K562 (cell line): ENCODE measurements at regions not wholly inside any gene's neighbourhood (a gene's known extent, or its start where the extent isn't known, plus 50 kb on each side); places are given as distances from the start of the nearest gene placed in this dataset.

Experiments
- HIVEP1 ChIP-seq: fragments of 250-450 bp; sonication (Bioruptor Pico); IDR thresholded peaks from 2 replicates; pipeline ENCODE4 v1.4.0; 2020; ENCODE audit warnings: mild to moderate bottlenecking
- TCF7 ChIP-seq: sonication (generic); IDR thresholded peaks from 2 replicates; pipeline ENCODE4 v1.6.1; 2016; ENCODE audit warnings: antibody characterized with exemption, borderline replicate concordance
- ZNF239 ChIP-seq: fragments of 250-450 bp; sonication (Bioruptor Pico); IDR thresholded peaks from 2 replicates; pipeline ENCODE4 v1.4.0; 2020; ENCODE audit warnings: mild to moderate bottlenecking
- TF ChIP-seq, protein P1 (sequence below), 2 experiments: fragments of 450-650 bp in 1 of 2; sonication (generic) in 1 of 2; formaldehyde crosslinking in 1 of 2; IDR thresholded peaks; 2 replicates each; pipeline versions ENCODE4 v1.7.1 to v1.9.0; 2016 to 2022; ENCODE audit warnings: inconsistent platforms in 1 of 2, mild to moderate bottlenecking in 1 of 2, missing genetic modification reagents in 1 of 2

DNA sequence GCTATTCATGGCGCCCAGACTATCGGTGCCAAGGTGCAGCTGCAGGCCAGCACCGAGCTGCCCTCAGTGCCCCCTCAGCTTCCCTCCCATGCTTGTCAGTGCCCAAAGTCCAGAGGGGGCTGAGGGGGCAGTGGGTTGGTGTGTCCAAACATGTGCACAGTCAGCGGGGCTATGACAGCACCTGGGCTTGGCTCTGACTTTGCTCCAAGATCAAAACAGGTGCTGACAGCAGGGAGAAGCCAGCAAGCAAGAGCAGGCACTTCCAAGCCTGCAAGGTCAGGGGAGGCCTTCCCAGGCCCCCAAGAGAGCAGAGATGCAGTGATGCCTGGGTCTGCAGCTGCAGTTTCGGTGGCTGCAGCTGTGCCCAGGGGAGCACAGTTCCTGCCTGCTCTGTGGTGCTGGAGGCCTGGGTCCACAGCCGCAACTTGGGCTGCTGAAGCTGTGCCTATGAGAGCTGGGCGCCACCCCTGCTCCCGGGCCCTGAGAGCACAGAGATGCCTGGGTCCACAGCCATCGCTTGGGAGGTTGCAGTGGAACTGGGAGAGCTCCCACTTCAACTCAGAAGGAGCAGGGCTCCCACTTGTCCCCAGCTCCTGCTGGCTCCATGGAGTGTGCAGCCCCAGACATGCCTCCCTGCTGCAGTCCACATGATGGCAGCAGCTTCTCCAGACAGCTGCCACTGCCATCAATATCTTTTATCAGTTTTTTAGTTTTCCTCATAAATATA lies 775.3 kb upstream of the POU3F3 start (continued):
- TF ChIP-seq, protein P1, sequence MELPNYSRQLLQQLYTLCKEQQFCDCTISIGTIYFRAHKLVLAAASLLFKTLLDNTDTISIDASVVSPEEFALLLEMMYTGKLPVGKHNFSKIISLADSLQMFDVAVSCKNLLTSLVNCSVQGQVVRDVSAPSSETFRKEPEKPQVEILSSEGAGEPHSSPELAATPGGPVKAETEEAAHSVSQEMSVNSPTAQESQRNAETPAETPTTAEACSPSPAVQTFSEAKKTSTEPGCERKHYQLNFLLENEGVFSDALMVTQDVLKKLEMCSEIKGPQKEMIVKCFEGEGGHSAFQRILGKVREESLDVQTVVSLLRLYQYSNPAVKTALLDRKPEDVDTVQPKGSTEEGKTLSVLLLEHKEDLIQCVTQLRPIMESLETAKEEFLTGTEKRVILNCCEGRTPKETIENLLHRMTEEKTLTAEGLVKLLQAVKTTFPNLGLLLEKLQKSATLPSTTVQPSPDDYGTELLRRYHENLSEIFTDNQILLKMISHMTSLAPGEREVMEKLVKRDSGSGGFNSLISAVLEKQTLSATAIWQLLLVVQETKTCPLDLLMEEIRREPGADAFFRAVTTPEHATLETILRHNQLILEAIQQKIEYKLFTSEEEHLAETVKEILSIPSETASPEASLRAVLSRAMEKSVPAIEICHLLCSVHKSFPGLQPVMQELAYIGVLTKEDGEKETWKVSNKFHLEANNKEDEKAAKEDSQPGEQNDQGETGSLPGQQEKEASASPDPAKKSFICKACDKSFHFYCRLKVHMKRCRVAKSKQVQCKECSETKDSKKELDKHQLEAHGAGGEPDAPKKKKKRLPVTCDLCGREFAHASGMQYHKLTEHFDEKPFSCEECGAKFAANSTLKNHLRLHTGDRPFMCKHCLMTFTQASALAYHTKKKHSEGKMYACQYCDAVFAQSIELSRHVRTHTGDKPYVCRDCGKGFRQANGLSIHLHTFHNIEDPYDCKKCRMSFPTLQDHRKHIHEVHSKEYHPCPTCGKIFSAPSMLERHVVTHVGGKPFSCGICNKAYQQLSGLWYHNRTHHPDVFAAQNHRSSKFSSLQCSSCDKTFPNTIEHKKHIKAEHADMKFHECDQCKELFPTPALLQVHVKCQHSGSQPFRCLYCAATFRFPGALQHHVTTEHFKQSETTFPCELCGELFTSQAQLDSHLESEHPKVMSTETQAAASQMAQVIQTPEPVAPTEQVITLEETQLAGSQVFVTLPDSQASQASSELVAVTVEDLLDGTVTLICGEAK (IDR thresholded peaks at IDR 0.05), result no peak
- TF ChIP-seq, protein P1 (CRISPR knock-in tag; IDR thresholded peaks at IDR 0.05), result no peak
- TF ChIP-seq HIVEP1 (CRISPR knock-in tag), result no peak
- TF ChIP-seq TCF7, result no peak
- TF ChIP-seq ZNF239 (CRISPR knock-in tag), result no peak
